Left forelimb (tissue), 1 donor: ENCODE measurements at regions not wholly inside any gene's neighbourhood (a gene's known extent, or its start where the extent isn't known, plus 50 kb on each side); places are given as distances from the start of the nearest gene placed in this dataset.
"Not testable (repeated sequence)": the region's sequence is repeated elsewhere in the genome, so short reads cannot be mapped to it uniquely, and the experiment has no call there.

Source experiments
- DNase-seq: peaks from one replicate; pipeline ENCODE4 v3.0.0-alpha.2; 2018; ENCODE audit warnings: low spot score

GRCh38 chr3:125917020-125917549 lies 51.9 kb upstream of the ROPN1B start:
- DNase-seq = not testable (repeated sequence)

GRCh38 chr3:125918024-125918423 lies 51.0 kb upstream of the ROPN1B start:
- DNase-seq = not testable (repeated sequence)

GRCh38 chr3:125918451-125918850 lies 50.5 kb upstream of the ROPN1B start:
- not testable (repeated sequence) for DNase-seq

- not testable (repeated sequence) for DNase-seq
These were observed 50.1 kb upstream of the ROPN1B start for GRCh38 chr3:125918866-125919265.
